Ovary (tissue), 3 donors: ENCODE measurements at regions not wholly inside any gene's neighbourhood (a gene's known extent, or its start where the extent isn't known, plus 50 kb on each side); places are given as distances from the start of the nearest gene placed in this dataset.

Source experiments
- CTCF ChIP-seq, 3 donors: fragments of 450-650 bp in 2 of 3; fragments of 200-600 bp in 1 of 3; IDR thresholded peaks; one replicate each; pipeline versions ENCODE4 v1.5.1 to v1.8.0; 2016 to 2022; ENCODE audit warnings: antibody characterized with exemption in 3 of 3, mild to moderate bottlenecking in 1 of 3
- POLR2A ChIP-seq: fragments of 450-650 bp; IDR thresholded peaks from one replicate; pipeline ENCODE4 v1.6.1; 2017; ENCODE audit warnings: antibody characterized with exemption, mild to moderate bottlenecking, moderate library complexity
- donor health status: DM: no; HTN: no; CAD: no.

GRCh38 chr5:85428426-85428934 lies 1043.8 kb upstream of the EDIL3 start:
- TF ChIP-seq POLR2A = no peak
- no peak for TF ChIP-seq CTCF (IDR thresholded peaks at IDR 0.05)
